Smooth muscle cell (in vitro differentiated cells): ENCODE measurements at regions not wholly inside any gene's neighbourhood (a gene's known extent, or its start where the extent isn't known, plus 50 kb on each side); places are given as distances from the start of the nearest gene placed in this dataset.

ENCODE experiments used
- DNase-seq: peaks from one replicate; lab custom pipeline; 2025; ENCODE audit not compliant: unreplicated experiment; lab: John Stamatoyannopoulos, UW
- H2AFZ ChIP-seq: fragments of 200-600 bp; sonication (generic); 2 replicates; pipeline ENCODE4 v1.6.0; 2016; ENCODE audit warnings: antibody characterized with exemption, low read depth, mild to moderate bottlenecking
- H3F3A ChIP-seq: fragments of 200-600 bp; sonication (generic); 2 replicates; pipeline ENCODE4 v1.6.0; 2017; ENCODE audit warnings: antibody characterized with exemption, low read depth
- H3K27ac ChIP-seq: fragments of 200-600 bp; sonication (generic); 2 replicates; pipeline ENCODE4 v1.5.1; 2016; ENCODE audit warnings: low read depth, mild to moderate bottlenecking
- H3K27me3 ChIP-seq: fragments of 200-600 bp; sonication (generic); 2 replicates; pipeline ENCODE4 v1.6.1; 2016; ENCODE audit warnings: low read depth, mild to moderate bottlenecking
- H3K36me3 ChIP-seq: fragments of 200-600 bp; sonication (generic); 2 replicates; pipeline ENCODE4 v1.5.1; 2016; ENCODE audit warnings: low read depth
- H3K4me1 ChIP-seq: fragments of 200-600 bp; sonication (generic); 2 replicates; pipeline ENCODE4 v1.5.1; 2016; ENCODE audit warnings: low read depth
- H3K4me2 ChIP-seq: fragments of 200-600 bp; sonication (generic); 2 replicates; pipeline ENCODE4 v1.6.0; 2016; ENCODE audit warnings: mild to moderate bottlenecking
- H3K4me3 ChIP-seq: fragments of 200-600 bp; sonication (generic); 2 replicates; pipeline ENCODE4 v1.5.1; 2016; ENCODE audit warnings: mild to moderate bottlenecking
- H3K79me2 ChIP-seq: fragments of 200-600 bp; sonication (generic); 2 replicates; pipeline ENCODE4 v1.6.0; 2016; ENCODE audit warnings: low read depth, mild to moderate bottlenecking
- H3K9ac ChIP-seq: fragments of 200-600 bp; sonication (generic); 2 replicates; pipeline ENCODE4 v1.6.0; 2016; ENCODE audit warnings: low read depth
- H3K9me3 ChIP-seq: fragments of 200-600 bp; sonication (generic); replicated peaks from 2 replicates; pipeline ENCODE4 v1.5.1; 2016; ENCODE audit warnings: low read depth
- H4K20me1 ChIP-seq: fragments of 200-600 bp; sonication (generic); 2 replicates; pipeline ENCODE4 v1.6.0; 2016; ENCODE audit warnings: low read depth
- CTCF ChIP-seq: fragments of 200-600 bp; sonication (generic); IDR thresholded peaks from 2 replicates; pipeline ENCODE4 v1.5.1; 2017; ENCODE audit warnings: borderline replicate concordance, mild to moderate bottlenecking, antibody characterized with exemption; ENCODE audit not compliant: insufficient read depth, poor library complexity, severe bottlenecking
- WGBS: methylation state at CpG from one replicate; pipeline ENCODE4 v1.1.7; 2016; ENCODE audit warnings: low lambda C conversion rate; 5-methylcytosine and 5-hydroxymethylcytosine counted together

- Histone ChIP-seq H3K79me2 (no peaks in the 10 kb centered on the region), H4K20me1 (no peaks in the 10 kb centered on the region), H3K9ac (no peak overlapping the region), H3F3A (no peaks in the 10 kb centered on the region), H2AFZ (no peak overlapping the region), H3K36me3 (no peaks in the 10 kb centered on the region), H3K27ac (no peak overlapping the region), H3K4me1 (no peaks in the 10 kb centered on the region), H3K4me3 (no peak overlapping the region), H3K4me2 (no peak overlapping the region), H3K27me3 (no peaks in the 10 kb centered on the region), H3K9me3 (no peaks in the 10 kb centered on the region)
- DNase-seq, result no peak
- 94% methylated on average over 4 of the region's 4 CpGs for WGBS
- no peak for TF ChIP-seq CTCF
Observed at GRCh38 chr20:40753472-40753871, 64.4 kb upstream of the MAFB start.

GRCh38 chr20:40754339-40754943 is 65.4 kb upstream of the MAFB start:
- H3K4me1 ChIP-seq, result no peaks in the 10 kb centered on the region
- H3K27me3 ChIP-seq, result no peaks in the 10 kb centered on the region
- no peak overlapping the region for H3K27ac ChIP-seq
- no peaks in the 10 kb centered on the region for H3K36me3 ChIP-seq
- H3K9ac ChIP-seq, result no peak overlapping the region
- no peaks in the 10 kb centered on the region for H4K20me1 ChIP-seq
- H3K9me3 ChIP-seq, result no peaks in the 10 kb centered on the region
- DNase-seq, result no peak
- no peaks in the 10 kb centered on the region for H3F3A ChIP-seq
- H3K4me3 ChIP-seq, result no peak overlapping the region
- no peaks in the 10 kb centered on the region for H3K79me2 ChIP-seq
- no peak for TF ChIP-seq CTCF
- H3K4me2 ChIP-seq, result peak overlapping the region; percentile 16
- 22% methylated on average over 4 of the region's 6 CpGs for WGBS
- H2AFZ ChIP-seq, result no peak overlapping the region

- no peaks in the 10 kb centered on the region for H3K4me1 ChIP-seq
- H3K4me3 ChIP-seq, result no peak overlapping the region
- DNase-seq, result no peak
- no peaks in the 10 kb centered on the region for H3K9me3 ChIP-seq
- H4K20me1 ChIP-seq, result no peaks in the 10 kb centered on the region
- H3F3A ChIP-seq, result no peaks in the 10 kb centered on the region
- no peak overlapping the region for H3K4me2 ChIP-seq
- no peak overlapping the region for H3K9ac ChIP-seq
- H3K36me3 ChIP-seq, result no peaks in the 10 kb centered on the region
- no peaks in the 10 kb centered on the region for H3K27me3 ChIP-seq
- no peak for TF ChIP-seq CTCF
- H2AFZ ChIP-seq, result no peak overlapping the region
- H3K79me2 ChIP-seq, result no peaks in the 10 kb centered on the region
- H3K27ac ChIP-seq, result no peak overlapping the region
Observed at GRCh38 chr20:40757087-40757486, 68.1 kb upstream of the MAFB start.

GRCh38 chr20:40758790-40759189 is 69.8 kb upstream of the MAFB start:
- Histone ChIP-seq H3K27ac (no peak overlapping the region), H3K4me3 (no peak overlapping the region), H3F3A (no peaks in the 10 kb centered on the region), H3K9me3 (no peaks in the 10 kb centered on the region), H3K27me3 (no peaks in the 10 kb centered on the region), H3K4me2 (no peak overlapping the region), H2AFZ (no peak overlapping the region), H4K20me1 (no peaks in the 10 kb centered on the region), H3K79me2 (no peaks in the 10 kb centered on the region), H3K9ac (no peak overlapping the region), H3K4me1 (no peaks in the 10 kb centered on the region), H3K36me3 (no peaks in the 10 kb centered on the region)
- 61% methylated on average over 2 of the region's 2 CpGs for WGBS
- no peak for TF ChIP-seq CTCF
- no peak for DNase-seq
